ENCODE measurements at regions not wholly inside any gene's neighbourhood (a gene's known extent, or its start where the extent isn't known, plus 50 kb on each side); places are given as distances from the start of the nearest gene placed in this dataset.
"Not testable (repeated sequence)": the region's sequence is repeated elsewhere in the genome, so short reads cannot be mapped to it uniquely, and the experiment has no call there.

- no TSS peak for BruUV-seq (replicated peaks)
- Histone ChIP-seq H3K4me3 (ENCODE audit: low read length) (no peak overlapping the region), H3K27me3 (ENCODE audit: low read length) (no peaks in the 10 kb centered on the region), H2AFZ (ENCODE audit: low read length) (no peak overlapping the region), H3K27ac (ENCODE audit: low read length) (no peak overlapping the region), H3K36me3 (ENCODE audit: low read depth, low read length) (no peaks in the 10 kb centered on the region), H3K79me2 (ENCODE audit: low read length) (no peaks in the 10 kb centered on the region), H4K20me1 (ENCODE audit: low read length) (no peaks in the 10 kb centered on the region), H3K9me2 (replicated peaks; ENCODE audit: low read length) (no peaks in the 10 kb centered on the region), H3K4me1 (ENCODE audit: insufficient read depth, low read length) (no peaks in the 10 kb centered on the region), H3F3A (ENCODE audit: low read length, unreplicated experiment) (no peaks in the 10 kb centered on the region), H3K9me3 (ENCODE audit: low read length) (no peaks in the 10 kb centered on the region), H3K9ac (ENCODE audit: low read length) (no peak overlapping the region), H3K4me2 (ENCODE audit: low read length) (no peak overlapping the region)
- intact Hi-C loops (cut with micrococcal nuclease): no loop called here
- ChIA-PET POLR2A (ENCODE audit: unreplicated experiment) (no interaction called here), CTCF (no interaction called here)
- DNase-seq (no peak), ATAC-seq (no peak)
- TF ChIP-seq EZH2 (IDR thresholded peaks at IDR 0.05; ENCODE audit: low read length, unreplicated experiment) (no peak), CTCF (conservative IDR thresholded peaks at IDR 0.05; ENCODE audit: low read depth, low read length) (no peak), EZH2phosphoT487 (IDR thresholded peaks at IDR 0.05; ENCODE audit: borderline replicate concordance, low read length) (no peak)
Observed at GRCh38 chr16:55072976-55073375, 142.3 kb downstream of the IRX5 start.

GRCh38 chr16:55073830-55074229 is 143.2 kb downstream of the IRX5 start:
- Histone ChIP-seq H3K36me3 (ENCODE audit: low read depth, low read length) (no peaks in the 10 kb centered on the region), H3K4me2 (ENCODE audit: low read length) (no peak overlapping the region), H3K4me3 (ENCODE audit: low read length) (no peak overlapping the region), H4K20me1 (ENCODE audit: low read length) (no peaks in the 10 kb centered on the region), H3K9me2 (replicated peaks; ENCODE audit: low read length) (no peaks in the 10 kb centered on the region), H3K4me1 (ENCODE audit: insufficient read depth, low read length) (no peaks in the 10 kb centered on the region), H2AFZ (ENCODE audit: low read length) (no peak overlapping the region), H3K9me3 (ENCODE audit: low read length) (no peaks in the 10 kb centered on the region), H3K27me3 (ENCODE audit: low read length) (no peaks in the 10 kb centered on the region), H3K79me2 (ENCODE audit: low read length) (no peaks in the 10 kb centered on the region), H3K9ac (ENCODE audit: low read length) (no peak overlapping the region), H3F3A (ENCODE audit: low read length, unreplicated experiment) (no peaks in the 10 kb centered on the region), H3K27ac (ENCODE audit: low read length) (no peak overlapping the region)
- intact Hi-C loops (cut with micrococcal nuclease): no loop called here
- ChIA-PET CTCF (no interaction called here), POLR2A (ENCODE audit: unreplicated experiment) (no interaction called here)
- no TSS peak for BruUV-seq (replicated peaks)
- no peak for DNase-seq
- TF ChIP-seq EZH2phosphoT487 (IDR thresholded peaks at IDR 0.05; ENCODE audit: borderline replicate concordance, low read length) (no peak), EZH2 (IDR thresholded peaks at IDR 0.05; ENCODE audit: low read length, unreplicated experiment) (no peak), CTCF (conservative IDR thresholded peaks at IDR 0.05; ENCODE audit: low read depth, low read length) (no peak)
- no peak for ATAC-seq

DNA sequence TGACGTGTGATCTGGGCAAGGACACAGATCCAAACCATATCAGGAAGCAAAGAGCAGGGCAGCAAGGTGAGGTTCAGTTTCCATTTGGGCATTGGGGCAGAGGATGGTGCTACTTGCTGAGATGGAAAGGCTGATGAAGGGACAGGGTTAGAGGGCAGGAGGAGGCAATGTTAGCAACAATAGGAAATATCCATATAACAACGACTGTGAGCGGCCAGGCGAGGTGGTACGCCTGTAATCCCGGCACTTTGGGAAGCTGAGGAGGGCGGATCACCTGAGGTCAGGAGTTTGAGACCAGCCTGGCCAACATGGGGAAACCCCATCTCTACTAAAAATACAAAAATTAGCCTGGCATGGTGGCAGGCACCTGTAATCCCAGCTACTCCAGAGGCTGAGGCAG is 144.5 kb downstream of the IRX5 start:
- POLR2A ChIA-PET (ENCODE audit: unreplicated experiment); H4K20me1 ChIP-seq (ENCODE audit: low read length); H3K79me2 ChIP-seq (ENCODE audit: low read length); H3K4me3 ChIP-seq (ENCODE audit: low read length); H3K9me2 ChIP-seq (replicated peaks; ENCODE audit: low read length); intact Hi-C loops (cut with micrococcal nuclease); H3K4me1 ChIP-seq (ENCODE audit: insufficient read depth, low read length); H3F3A ChIP-seq (ENCODE audit: low read length, unreplicated experiment); ATAC-seq; H2AFZ ChIP-seq (ENCODE audit: low read length); CTCF ChIA-PET; H3K4me2 ChIP-seq (ENCODE audit: low read length); H3K27ac ChIP-seq (ENCODE audit: low read length); H3K36me3 ChIP-seq (ENCODE audit: low read depth, low read length); H3K27me3 ChIP-seq (ENCODE audit: low read length); H3K9ac ChIP-seq (ENCODE audit: low read length); H3K9me3 ChIP-seq (ENCODE audit: low read length); BruUV-seq (replicated peaks); DNase-seq: not testable (repeated sequence)
